Lower leg skin (tissue), 3 donors: ENCODE measurements at regions not wholly inside any gene's neighbourhood (a gene's known extent, or its start where the extent isn't known, plus 50 kb on each side); places are given as distances from the start of the nearest gene placed in this dataset.

Source experiments
- POLR2A ChIP-seq, 2 donors: fragments of 450-650 bp; IDR thresholded peaks; one replicate each; pipeline ENCODE4 v1.6.1; 2016 to 2017; ENCODE audit warnings: antibody characterized with exemption in 2 of 2, mild to moderate bottlenecking in 1 of 2, moderate library complexity in 1 of 2
- TF ChIP-seq, protein P1 (sequence below), 3 donors: fragments of 450-650 bp; IDR thresholded peaks; one replicate each; pipeline ENCODE4 v1.5.1; 2016; ENCODE audit warnings: antibody characterized with exemption in 3 of 3, mild to moderate bottlenecking in 3 of 3, moderate library complexity in 2 of 3

DNA sequence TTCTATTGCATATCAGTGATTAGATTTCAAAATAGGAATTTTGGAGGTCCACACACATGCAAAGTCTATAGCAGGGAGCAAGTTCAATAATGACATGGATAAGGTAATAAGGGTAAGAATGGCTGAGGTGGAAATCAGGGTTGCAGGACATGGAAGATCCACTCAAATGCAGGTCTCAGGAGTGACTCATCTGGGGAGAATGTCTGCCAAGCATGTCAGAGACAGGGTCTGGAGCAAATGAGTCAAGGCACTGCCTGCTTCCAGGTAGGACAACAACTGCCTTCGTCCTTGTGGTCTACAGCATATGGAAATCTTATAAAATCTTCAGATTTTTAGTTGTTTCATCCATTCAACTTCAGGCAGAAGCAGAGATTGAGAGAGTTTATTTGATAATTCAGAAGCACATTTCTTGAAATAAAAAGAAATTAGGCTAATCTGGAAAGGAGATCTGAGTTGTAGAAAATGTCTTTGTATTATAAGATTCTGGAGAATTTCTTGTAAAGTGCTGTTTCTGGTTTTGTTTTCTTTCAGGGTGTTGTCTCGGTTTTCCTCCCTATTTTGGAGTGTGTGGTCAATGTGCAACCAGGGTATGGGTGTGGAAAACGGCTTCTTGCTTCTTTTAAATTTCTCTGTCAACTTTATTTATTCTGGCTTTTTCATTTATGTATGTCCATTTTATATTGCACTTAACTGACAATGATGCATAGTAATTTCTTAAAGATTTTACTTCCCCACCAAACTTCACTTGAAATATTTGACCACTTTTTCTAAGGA, 748.8 kb downstream of the LIG4 start:
- TF ChIP-seq, protein P1, sequence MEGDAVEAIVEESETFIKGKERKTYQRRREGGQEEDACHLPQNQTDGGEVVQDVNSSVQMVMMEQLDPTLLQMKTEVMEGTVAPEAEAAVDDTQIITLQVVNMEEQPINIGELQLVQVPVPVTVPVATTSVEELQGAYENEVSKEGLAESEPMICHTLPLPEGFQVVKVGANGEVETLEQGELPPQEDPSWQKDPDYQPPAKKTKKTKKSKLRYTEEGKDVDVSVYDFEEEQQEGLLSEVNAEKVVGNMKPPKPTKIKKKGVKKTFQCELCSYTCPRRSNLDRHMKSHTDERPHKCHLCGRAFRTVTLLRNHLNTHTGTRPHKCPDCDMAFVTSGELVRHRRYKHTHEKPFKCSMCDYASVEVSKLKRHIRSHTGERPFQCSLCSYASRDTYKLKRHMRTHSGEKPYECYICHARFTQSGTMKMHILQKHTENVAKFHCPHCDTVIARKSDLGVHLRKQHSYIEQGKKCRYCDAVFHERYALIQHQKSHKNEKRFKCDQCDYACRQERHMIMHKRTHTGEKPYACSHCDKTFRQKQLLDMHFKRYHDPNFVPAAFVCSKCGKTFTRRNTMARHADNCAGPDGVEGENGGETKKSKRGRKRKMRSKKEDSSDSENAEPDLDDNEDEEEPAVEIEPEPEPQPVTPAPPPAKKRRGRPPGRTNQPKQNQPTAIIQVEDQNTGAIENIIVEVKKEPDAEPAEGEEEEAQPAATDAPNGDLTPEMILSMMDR (IDR thresholded peaks at IDR 0.05): no peak
- TF ChIP-seq POLR2A (IDR thresholded peaks at IDR 0.05): no peak
